HEK293T (cell line): ENCODE measurements at regions not wholly inside any gene's neighbourhood (a gene's known extent, or its start where the extent isn't known, plus 50 kb on each side); places are given as distances from the start of the nearest gene placed in this dataset.

Source experiments
- CTCF ChIA-PET: fragments of 350-600 bp; formaldehyde crosslinking; extraction: SDS; loops from one replicate; lab custom pipeline; 2021; ENCODE audit warnings: antibody characterized with exemption, inconsistent platforms; lab: Yijun Ruan, JAX
- POLR2A ChIA-PET: fragments of 350-600 bp; formaldehyde crosslinking; extraction: SDS; loops from one replicate; lab custom pipeline; 2020; ENCODE audit warnings: antibody characterized with exemption, inconsistent platforms; lab: Yijun Ruan, JAX
- DNase-seq: peaks from one replicate; pipeline ENCODE4 v3.0.0; 2012; ENCODE audit warnings: mixed read lengths; ENCODE audit errors: extremely low spot score
- ARNT ChIP-seq: fragments of 450-650 bp; IDR thresholded peaks from 2 replicates; pipeline ENCODE4 v1.6.1; 2017; ENCODE audit warnings: mild to moderate bottlenecking
- BHLHE40 ChIP-seq: fragments of 450-650 bp; IDR thresholded peaks from 2 replicates; pipeline ENCODE4 v1.6.1; 2016; ENCODE audit warnings: mild to moderate bottlenecking, moderate library complexity, borderline replicate concordance
- CTBP1 ChIP-seq: fragments of 450-650 bp; IDR thresholded peaks from 2 replicates; pipeline ENCODE4 v1.6.1; 2016; ENCODE audit warnings: borderline replicate concordance
- ELF4 ChIP-seq: fragments of 450-650 bp; IDR thresholded peaks from 2 replicates; pipeline ENCODE4 v1.6.1; 2017; ENCODE audit warnings: antibody characterized with exemption
- FOXA1 ChIP-seq: fragments of 450-650 bp; IDR thresholded peaks from 2 replicates; pipeline ENCODE4 v1.6.1; 2016; ENCODE audit warnings: mild to moderate bottlenecking
- FOXK2 ChIP-seq: fragments of 450-650 bp; IDR thresholded peaks from 2 replicates; pipeline ENCODE4 v1.6.1; 2016; ENCODE audit warnings: mild to moderate bottlenecking
- FOXM1 ChIP-seq: fragments of 450-650 bp; IDR thresholded peaks from 2 replicates; pipeline ENCODE4 v1.6.1; 2017; ENCODE audit warnings: mild to moderate bottlenecking, borderline replicate concordance
- HDGF ChIP-seq: fragments of 450-650 bp; IDR thresholded peaks from 2 replicates; pipeline ENCODE4 v1.6.1; 2017; ENCODE audit warnings: antibody characterized with exemption, borderline replicate concordance
- L3MBTL2 ChIP-seq: fragments of 450-650 bp; conservative IDR thresholded peaks from 2 replicates; pipeline ENCODE4 v1.6.1; 2016; ENCODE audit warnings: mild to moderate bottlenecking
- LEF1 ChIP-seq: fragments of 450-650 bp; IDR thresholded peaks from 2 replicates; pipeline ENCODE4 v1.6.1; 2017; ENCODE audit warnings: mild to moderate bottlenecking, borderline replicate concordance
- NFRKB ChIP-seq: fragments of 450-650 bp; IDR thresholded peaks from 2 replicates; pipeline ENCODE4 v1.6.1; 2016; ENCODE audit warnings: mild to moderate bottlenecking, moderate library complexity
- SP1 ChIP-seq: fragments of 450-650 bp; IDR thresholded peaks from 2 replicates; pipeline ENCODE4 v1.6.1; 2017
- SUZ12 ChIP-seq: fragments of 450-650 bp; IDR thresholded peaks from 2 replicates; pipeline ENCODE4 v1.6.1; 2016; ENCODE audit warnings: mild to moderate bottlenecking
- TARDBP ChIP-seq: fragments of 450-650 bp; IDR thresholded peaks from 2 replicates; pipeline ENCODE4 v1.6.1; 2016
- ZNF384 ChIP-seq: fragments of 450-650 bp; IDR thresholded peaks from 2 replicates; pipeline ENCODE4 v1.6.1; 2016
- TF ChIP-seq, protein P1 (sequence below): fragments of 450-650 bp; IDR thresholded peaks from 2 replicates; pipeline ENCODE4 v1.6.1; 2016

DNA sequence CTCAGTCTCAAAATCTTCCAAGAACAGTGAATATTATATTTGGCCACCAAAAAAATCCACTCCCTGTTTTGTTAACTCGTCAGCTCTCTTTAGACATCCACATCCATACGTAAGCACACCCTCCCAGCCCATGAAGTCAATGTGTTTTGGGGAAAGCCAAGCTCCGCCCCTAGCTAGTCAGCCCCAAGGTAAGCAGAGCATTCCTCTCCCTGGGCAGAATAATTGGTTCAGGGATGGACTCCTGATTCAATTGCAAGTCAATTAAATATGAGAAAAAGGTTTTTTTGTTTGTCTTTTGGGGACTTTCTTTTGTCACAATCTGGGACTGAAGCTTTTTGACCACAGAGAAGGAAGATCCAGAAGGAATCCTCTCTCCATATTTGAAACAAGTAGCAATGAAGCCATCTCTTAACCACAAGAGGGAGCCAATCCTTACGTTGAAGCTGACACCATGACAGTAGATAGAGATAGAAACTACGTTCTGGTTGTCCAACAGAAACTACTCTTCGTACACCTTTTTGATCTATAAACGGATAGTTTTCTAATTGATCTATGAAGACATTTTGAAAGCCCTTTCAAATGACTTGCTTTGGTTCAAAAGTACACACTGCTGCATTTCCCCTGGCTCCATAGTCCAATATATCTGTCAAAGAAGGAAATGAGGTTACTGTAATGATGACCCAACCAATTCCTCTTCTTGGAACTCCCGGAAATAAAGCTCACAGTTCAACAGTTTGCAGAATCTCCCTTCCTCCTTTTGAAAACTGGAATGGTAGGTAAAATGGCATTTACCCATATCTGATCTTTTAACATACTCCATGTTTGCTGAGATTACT lies 166.4 kb downstream of the TLE1 start:
- CTCF ChIA-PET, result interaction anchor here (0.9 to 1.4 kb wide), 3 partner anchors 16 to 326 kb away, joined by 3 read pairs; no protein-coding TSS in a partner anchor
- DNase-seq, result peak; percentile 54
- POLR2A ChIA-PET, result no interaction called here
- TF ChIP-seq ARNT, result no peak
- no peak for TF ChIP-seq FOXK2
- TF ChIP-seq TARDBP, result no peak
- no peak for TF ChIP-seq L3MBTL2
- no peak for TF ChIP-seq SP1
- TF ChIP-seq, protein P1, sequence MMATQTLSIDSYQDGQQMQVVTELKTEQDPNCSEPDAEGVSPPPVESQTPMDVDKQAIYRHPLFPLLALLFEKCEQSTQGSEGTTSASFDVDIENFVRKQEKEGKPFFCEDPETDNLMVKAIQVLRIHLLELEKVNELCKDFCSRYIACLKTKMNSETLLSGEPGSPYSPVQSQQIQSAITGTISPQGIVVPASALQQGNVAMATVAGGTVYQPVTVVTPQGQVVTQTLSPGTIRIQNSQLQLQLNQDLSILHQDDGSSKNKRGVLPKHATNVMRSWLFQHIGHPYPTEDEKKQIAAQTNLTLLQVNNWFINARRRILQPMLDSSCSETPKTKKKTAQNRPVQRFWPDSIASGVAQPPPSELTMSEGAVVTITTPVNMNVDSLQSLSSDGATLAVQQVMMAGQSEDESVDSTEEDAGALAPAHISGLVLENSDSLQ, result no peak
- no peak for TF ChIP-seq ZNF384
- TF ChIP-seq ELF4, result no peak
- TF ChIP-seq SUZ12, result no peak
- no peak for TF ChIP-seq LEF1
- TF ChIP-seq CTBP1, result no peak
- no peak for TF ChIP-seq HDGF
- TF ChIP-seq FOXA1, result no peak
- no peak for TF ChIP-seq NFRKB
- no peak for TF ChIP-seq FOXM1
- no peak for TF ChIP-seq BHLHE40

DNA sequence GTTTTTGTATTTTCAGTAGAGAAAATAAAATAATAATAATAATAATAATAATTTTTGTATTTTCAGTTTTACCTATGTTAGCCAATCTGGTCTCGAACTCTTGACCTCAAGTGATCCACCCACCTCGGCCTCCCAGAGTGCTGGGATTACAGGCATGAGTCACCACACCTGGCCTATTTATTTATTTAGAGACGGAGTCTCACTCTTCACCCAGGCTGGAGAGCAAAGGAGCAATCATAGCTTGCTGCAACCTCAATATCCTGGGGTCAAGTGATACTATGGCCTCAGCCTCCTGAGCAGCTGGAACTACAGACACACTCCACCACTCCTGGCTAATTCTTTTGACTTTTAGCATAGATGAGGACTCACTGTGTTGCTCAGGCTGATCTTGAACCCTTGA lies 167.5 kb downstream of the TLE1 start:
- CTCF ChIA-PET, result interaction anchor here (0.9 to 1.3 kb wide), 2 partner anchors 29 to 327 kb away, joined by 3 read pairs; no protein-coding TSS in a partner anchor
- DNase-seq, result no peak
- POLR2A ChIA-PET, result no interaction called here
- TF ChIP-seq NFRKB (no peak), BHLHE40 (no peak), SP1 (no peak), HDGF (no peak), FOXK2 (no peak), FOXM1 (no peak), L3MBTL2 (no peak), FOXA1 (no peak), SUZ12 (no peak), ELF4 (no peak), TARDBP (no peak)
- TF ChIP-seq, protein P1, result no peak

DNA sequence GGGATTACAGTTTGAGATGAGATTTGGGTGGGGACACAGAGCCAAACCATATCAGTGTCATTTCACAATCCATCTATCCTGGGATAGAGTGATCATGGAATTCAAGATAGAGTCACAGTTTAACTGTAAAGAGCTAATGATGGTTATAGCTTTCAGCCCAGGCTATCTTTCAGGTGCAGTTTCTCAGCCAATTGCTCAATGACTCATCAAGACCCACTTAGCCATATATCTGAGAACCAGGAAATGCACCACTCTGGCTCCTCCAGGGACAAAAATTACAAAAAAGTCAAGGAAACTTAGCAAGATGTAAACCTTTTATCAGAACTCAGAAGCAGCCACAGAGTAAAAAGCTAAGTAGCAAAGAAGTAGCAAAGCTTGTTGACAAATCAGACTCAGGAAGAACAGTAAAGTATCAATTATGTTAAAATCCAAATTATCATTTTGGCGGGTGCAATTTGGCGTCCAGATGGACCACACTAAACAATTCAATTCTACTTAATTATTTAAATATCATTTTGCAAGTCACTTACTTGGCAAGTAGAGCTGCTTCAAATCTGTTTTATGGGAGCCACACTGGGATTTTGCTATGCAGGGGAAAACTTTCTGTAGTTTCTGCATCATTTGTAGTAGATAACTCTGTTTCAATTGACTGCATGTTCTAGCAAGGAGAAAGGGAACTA lies 169.4 kb downstream of the TLE1 start:
- no peak for DNase-seq
- ChIA-PET CTCF (no interaction called here), POLR2A (no interaction called here)
- TF ChIP-seq HDGF, result no peak
- TF ChIP-seq, protein P1, result no peak
- no peak for TF ChIP-seq BHLHE40
- no peak for TF ChIP-seq SUZ12
- TF ChIP-seq NFRKB, result no peak

DNA sequence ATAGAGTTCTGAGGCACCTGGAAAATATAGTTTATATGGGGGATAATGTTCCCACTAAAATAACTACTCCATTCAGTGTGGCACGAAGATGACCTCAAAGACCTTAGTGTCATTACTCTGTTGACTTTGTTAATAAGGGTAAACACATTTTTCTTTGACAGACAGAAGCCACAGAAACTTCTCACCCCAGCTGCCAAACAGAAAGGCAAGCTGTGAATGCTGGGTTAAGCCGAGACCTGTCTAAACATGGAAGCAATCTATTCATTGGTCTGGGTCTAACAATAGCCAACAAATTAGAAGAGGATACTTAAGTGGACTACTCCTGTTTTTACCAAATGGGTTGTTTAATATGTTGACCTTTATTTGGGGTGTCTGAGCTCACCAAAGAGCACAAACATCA lies 171.4 kb downstream of the TLE1 start:
- no peak for DNase-seq
- CTCF ChIA-PET, result no interaction called here

DNA sequence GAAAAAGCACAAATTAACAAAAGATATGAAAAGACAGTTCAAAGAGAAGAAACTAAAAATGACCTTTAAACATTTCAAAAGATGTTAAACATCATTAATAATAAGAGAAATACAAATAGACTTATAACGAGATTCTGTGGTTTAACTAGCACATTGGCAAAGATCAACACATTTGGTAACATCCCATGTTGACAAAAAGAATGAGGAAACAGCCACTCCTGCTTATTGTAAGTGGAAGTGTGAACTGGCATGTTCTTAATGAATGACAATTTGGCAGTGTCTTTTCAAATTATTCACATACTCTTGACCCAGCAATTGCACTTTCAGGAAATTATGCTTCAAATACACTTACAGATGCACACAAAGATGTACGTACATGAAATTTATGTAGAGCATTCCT lies 176.3 kb downstream of the TLE1 start:
- no peak for DNase-seq
- POLR2A ChIA-PET, result no interaction called here
- CTCF ChIA-PET, result no interaction called here
- TF ChIP-seq FOXM1, result no peak
- no peak for TF ChIP-seq ELF4
- TF ChIP-seq SUZ12, result no peak
- no peak for TF ChIP-seq BHLHE40
- no peak for TF ChIP-seq LEF1
- no peak for TF ChIP-seq SP1
- no peak for TF ChIP-seq L3MBTL2
- no peak for TF ChIP-seq ZNF384
- no peak for TF ChIP-seq FOXA1
- TF ChIP-seq CTBP1, result no peak
- TF ChIP-seq FOXK2, result no peak
- no peak for TF ChIP-seq NFRKB
- no peak for TF ChIP-seq TARDBP
- no peak for TF ChIP-seq HDGF
- TF ChIP-seq ARNT, result no peak
- TF ChIP-seq, protein P1, result no peak

More for the DNA sequence above, 171.4 kb downstream of the TLE1 start:
- TF ChIP-seq HDGF (no peak), SP1 (no peak), ZNF384 (no peak), CTBP1 (no peak), LEF1 (no peak), TARDBP (no peak), BHLHE40 (no peak), FOXM1 (no peak), ELF4 (no peak)
- TF ChIP-seq, protein P1, result no peak
- POLR2A ChIA-PET, result no interaction called here
